Heart left ventricle (tissue), 16 donors: ENCODE measurements at regions not wholly inside any gene's neighbourhood (a gene's known extent, or its start where the extent isn't known, plus 50 kb on each side); places are given as distances from the start of the nearest gene placed in this dataset.

Source experiments
- ATAC-seq, 4 donors: fragments of 200-7000 bp; cut with Tn5 transposase; one replicate each; pipeline ENCODE4 v1.9.1; 2020 to 2022; ENCODE audit warnings: moderate library complexity in 4 of 4, mild to moderate bottlenecking in 3 of 4, moderate number of reproducible peaks in 1 of 4
- DNase-seq, 5 donors: peaks; one replicate each; pipeline ENCODE4 v3.0.0-alpha.2; 2020
- H3K27ac ChIP-seq, 12 donors: fragments of 200-600 bp; sonication (generic) in 4 of 12; one replicate each; pipeline versions ENCODE4 v1.5.0 to v1.8.0; 2016 to 2022; ENCODE audit warnings: mild to moderate bottlenecking in 2 of 12
- H3K27me3 ChIP-seq, 9 donors: fragments of 200-600 bp; sonication (generic) in 2 of 9; one replicate each; pipeline versions ENCODE4 v1.5.1 to v1.8.0; 2016 to 2022; ENCODE audit warnings: mild to moderate bottlenecking in 3 of 9
- H3K36me3 ChIP-seq, 9 donors: fragments of 200-600 bp; sonication (generic) in 2 of 9; one replicate each; pipeline versions ENCODE4 v1.5.0 to v1.8.0; 2018 to 2022; ENCODE audit warnings: mild to moderate bottlenecking in 2 of 9
- H3K4me1 ChIP-seq, 12 donors: fragments of 200-600 bp; sonication (generic) in 4 of 12; one replicate each; pipeline versions ENCODE4 v1.5.0 to v1.8.0; 2016 to 2022; ENCODE audit warnings: mild to moderate bottlenecking in 3 of 12
- H3K4me3 ChIP-seq, 12 donors: fragments of 200-600 bp; sonication (generic) in 4 of 12; one replicate each; pipeline versions ENCODE4 v1.5.0 to v1.8.0; 2017 to 2022; ENCODE audit warnings: mild to moderate bottlenecking in 9 of 12, moderate library complexity in 4 of 12
- H3K9me3 ChIP-seq, 12 donors: fragments of 200-600 bp; sonication (generic) in 4 of 12; one replicate each; pipeline versions ENCODE4 v1.5.0 to v1.8.0; 2016 to 2022; ENCODE audit warnings: mild to moderate bottlenecking in 1 of 12
- CTCF ChIP-seq, 12 donors: fragments of 200-600 bp; sonication (generic) in 4 of 12; IDR thresholded peaks; one replicate each; pipeline versions ENCODE4 v1.5.0 to v1.8.0; 2018 to 2022; ENCODE audit warnings: antibody characterized with exemption in 12 of 12, mild to moderate bottlenecking in 5 of 12
- POLR2A ChIP-seq, 2 donors: fragments of 450-650 bp; IDR thresholded peaks; one replicate each; pipeline ENCODE4 v1.6.1; 2017; ENCODE audit warnings: antibody characterized with exemption in 2 of 2, mild to moderate bottlenecking in 2 of 2, moderate library complexity in 2 of 2
- WGBS, 4 donors: extraction: QIAGEN DNeasy Blood & Tissue Kit in 2 of 4; methylation state at CpG; one replicate each; pipeline versions ENCODE4 v1.1.5 to v1.1.7; 2013 to 2018; 5-methylcytosine and 5-hydroxymethylcytosine counted together
- intact Hi-C, 10 donors: fragments of 100-400 bp; cut with DNase I; formaldehyde crosslinking; loops; one replicate each; pipeline versions ENCODE4 v1.11.1 to v1.14.2; 2022
- donor health status: ischemic (EF 13 %, LVEDD 7.1; RV severe dilation, severe dysfunction).
- donor health status: healthy with polysubstance abuse.
- donor health status: DM: no; HTN: yes; CAD: no.
- donor health status: DM: no; HTN: no; CAD: no.
- donor health status: ischemic (EF 25% LVEDD 6.9; RV normal size, moderate dysfunction).
- donor health status: ischemic (EF 25% LVEDD 5.7; RV mildly dilated, moderate dysfunction).
- donor health status: healthy.
- donor health status: DM: yes; HTN: yes; CAD: no.
- donor health status: ischemic (EF 35%, LVEDD 5.7; RV mildly dilated, moderate dysfunction).
- donor health status: nonischemic (EF 11% LVEDD 7.7; RV severe dilation, severe dysfunction).
- donor health status: DM: yes; HTN: yes; CAD: no.
- donor health status: PGD.
- donor health status: ischemic (EF 29% LVEDD 5.4; RV normal size, mild dysfunction).
- donor health status: nonischemic (EF 23%, LVEDD 6.1; RV moderate dilation, normal function).

- no peak for DNase-seq
- TF ChIP-seq POLR2A (IDR thresholded peaks at IDR 0.05): no peak
- no peak for TF ChIP-seq CTCF (IDR thresholded peaks at IDR 0.05)
- WGBS, 4 donors: 80 to 82% (median 81%) methylated on average over 4 of the region's 4 CpGs
- Histone ChIP-seq H3K27me3 (peaks cover 0 to 2% (median 0%) of the 10 kb centered on the region in 9 donors), H3K4me1 (no peaks in the 10 kb centered on the region), H3K36me3 (no peaks in the 10 kb centered on the region), H3K27ac (no peak overlapping the region), H3K4me3 (no peak overlapping the region), H3K9me3 (no peaks in the 10 kb centered on the region)
- intact Hi-C loops: loop anchor here in 1 of 10 donors (10.0 kb wide), 1 partner anchor 61 kb away; no protein-coding TSS in a partner anchor
- no peak for ATAC-seq
Observed at GRCh38 chr18:76075777-76076176, 419.3 kb downstream of the ZNF516 start.

- Histone ChIP-seq H3K9me3 (no peaks in the 10 kb centered on the region), H3K27ac (no peak overlapping the region), H3K36me3 (no peaks in the 10 kb centered on the region), H3K4me1 (no peaks in the 10 kb centered on the region), H3K4me3 (no peak overlapping the region), H3K27me3 (peaks cover 0 to 5% (median 0%) of the 10 kb centered on the region in 9 donors)
- intact Hi-C loops: no loop called here
- ATAC-seq (peak in 1 of 4 donors; percentile 45), DNase-seq (no peak)
- 17 to 18% (median 17%) methylated on average over 6 of the region's 6 CpGs for WGBS, 4 donors
- no peak for TF ChIP-seq POLR2A (IDR thresholded peaks at IDR 0.05)
- no peak for TF ChIP-seq CTCF (IDR thresholded peaks at IDR 0.05)
Observed at GRCh38 chr18:76064998-76065397, 430.0 kb downstream of the ZNF516 start.

- no peak for ATAC-seq
- Histone ChIP-seq H3K27ac (no peak overlapping the region), H3K4me1 (no peaks in the 10 kb centered on the region), H3K9me3 (no peaks in the 10 kb centered on the region), H3K4me3 (no peak overlapping the region), H3K36me3 (no peaks in the 10 kb centered on the region), H3K27me3 (peaks cover 0 to 9% (median 0%) of the 10 kb centered on the region in 9 donors)
- 64 to 74% (median 71%) methylated on average over 10 of the region's 10 CpGs for WGBS, 4 donors
- intact Hi-C loops: no loop called here
- TF ChIP-seq POLR2A (IDR thresholded peaks at IDR 0.05) (no peak), CTCF (IDR thresholded peaks at IDR 0.05) (no peak)
- no peak for DNase-seq
Observed at GRCh38 chr18:76058146-76058545, 436.9 kb downstream of the ZNF516 start.

- ATAC-seq: no peak
- WGBS, 4 donors: 75 to 88% (median 80%) methylated on average over 14 to 16 of the region's 16 CpGs
- intact Hi-C loops: no loop called here
Observed at GRCh38 chr18:76057386-76057785, 437.7 kb downstream of the ZNF516 start.

More at GRCh38 chr18:76057386-76057785, 437.7 kb downstream of the ZNF516 start:
- H3K4me3 ChIP-seq: no peak overlapping the region
- no peak overlapping the region for H3K27ac ChIP-seq
- TF ChIP-seq CTCF (IDR thresholded peaks at IDR 0.05) (no peak), POLR2A (IDR thresholded peaks at IDR 0.05) (no peak)
- DNase-seq: no peak
- peaks cover 0 to 5% (median 0%) of the 10 kb centered on the region in 9 donors for H3K27me3 ChIP-seq
- no peaks in the 10 kb centered on the region for H3K9me3 ChIP-seq
- H3K4me1 ChIP-seq: no peaks in the 10 kb centered on the region
- no peaks in the 10 kb centered on the region for H3K36me3 ChIP-seq
